HG02588 (cell line): ENCODE measurements at regions not wholly inside any gene's neighbourhood (a gene's known extent, or its start where the extent isn't known, plus 50 kb on each side); places are given as distances from the start of the nearest gene placed in this dataset.

Experiments used
- ATAC-seq: cut with Tn5 transposase; IDR thresholded peaks from one replicate; pipeline ENCODE4 v1.9.1; 2021; ENCODE audit warnings: mild to moderate bottlenecking, moderate library complexity; ENCODE audit not compliant: unreplicated experiment

DNA sequence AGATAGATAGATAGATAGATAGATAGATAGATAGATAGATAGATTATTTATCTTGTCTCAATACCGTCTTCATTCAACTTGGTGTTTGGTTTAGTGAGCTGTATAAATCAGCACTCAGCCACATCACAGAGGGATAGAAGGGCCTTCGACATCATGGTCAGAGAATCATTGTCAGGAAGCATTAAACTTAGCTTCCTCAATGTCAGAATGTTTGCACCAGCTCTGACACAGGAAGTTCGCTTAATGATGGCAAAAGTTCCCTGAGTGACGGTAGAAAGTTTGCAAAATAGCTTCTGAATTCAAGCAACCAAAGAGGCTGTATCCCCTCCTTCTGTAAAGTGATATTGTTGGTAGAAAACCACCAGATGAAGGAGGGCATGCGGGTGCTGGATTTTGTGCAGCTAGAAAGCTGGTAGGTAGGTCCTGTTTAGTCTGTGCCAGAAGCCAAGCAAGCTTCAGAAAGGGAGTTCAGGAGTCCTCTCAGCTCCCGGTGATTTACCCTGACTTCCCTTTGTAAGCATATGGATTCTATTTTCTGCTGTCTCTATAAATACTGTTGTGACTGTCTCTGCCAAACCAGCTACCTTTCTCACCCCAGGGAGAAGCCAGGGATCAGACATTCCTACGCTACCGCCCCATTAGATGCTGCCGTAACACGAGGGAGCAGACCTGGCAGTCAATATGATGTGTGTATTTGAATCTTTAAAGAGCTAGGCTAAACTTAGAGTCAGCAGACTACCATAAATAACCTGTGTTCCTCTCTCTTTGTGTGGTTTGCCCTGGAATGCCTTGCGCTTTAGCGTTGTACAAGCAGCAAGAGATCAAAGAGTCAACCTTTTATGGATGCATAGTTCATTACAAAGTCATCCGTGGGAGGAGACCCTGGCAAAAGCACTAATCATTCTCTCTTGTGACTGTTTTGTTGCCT is 200.5 kb upstream of the KIAA1217 start:
- ATAC-seq: no peak

DNA sequence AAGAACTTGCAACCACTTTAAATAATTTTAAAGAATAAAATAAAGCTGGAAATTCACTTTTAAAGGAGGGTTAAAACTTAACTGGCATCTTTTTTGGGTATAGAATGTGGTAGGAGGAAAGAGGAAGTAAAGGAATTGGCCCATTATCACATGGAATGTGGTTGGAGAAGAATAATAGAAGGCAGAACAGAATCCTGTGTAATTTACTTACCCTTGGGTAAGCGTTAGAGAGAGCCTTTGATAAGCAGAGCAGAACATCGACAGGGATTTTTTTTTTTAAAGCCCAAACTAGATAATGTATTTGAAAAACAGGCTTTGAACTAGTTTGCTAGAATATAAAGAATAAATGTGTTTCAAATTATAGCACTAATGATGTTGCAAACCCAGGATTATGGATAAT is 199.8 kb upstream of the KIAA1217 start:
- no peak for ATAC-seq

DNA sequence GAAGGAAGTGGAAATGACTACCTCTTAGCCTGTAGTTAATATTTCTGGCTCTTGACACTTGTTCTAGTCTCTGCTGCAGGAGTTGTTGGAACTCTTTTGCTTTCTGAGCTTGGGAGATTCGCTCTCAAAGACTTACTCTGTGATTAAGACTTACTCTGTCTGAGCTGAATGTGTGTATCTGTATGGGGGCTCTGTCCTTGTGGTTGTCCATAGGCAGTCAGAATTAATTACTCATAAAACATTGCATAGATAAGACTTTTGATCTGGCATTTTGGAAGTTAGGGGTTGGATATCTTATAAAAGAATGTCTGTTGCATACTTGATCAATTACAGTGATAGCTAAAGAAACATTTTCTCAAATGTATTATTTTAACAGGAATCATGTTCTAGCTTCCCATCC is 199.2 kb upstream of the KIAA1217 start:
- no peak for ATAC-seq

GRCh38 chr10:24010436-24010970 is 198.4 kb upstream of the KIAA1217 start:
- no peak for ATAC-seq

GRCh38 chr10:24012249-24012803 is 196.6 kb upstream of the KIAA1217 start:
- ATAC-seq: no peak

- no peak for ATAC-seq
Measured at GRCh38 chr10:24027107-24027506, 181.8 kb upstream of the KIAA1217 start.

- ATAC-seq: no peak
Measured at GRCh38 chr10:24034571-24034970, 174.4 kb upstream of the KIAA1217 start.

DNA sequence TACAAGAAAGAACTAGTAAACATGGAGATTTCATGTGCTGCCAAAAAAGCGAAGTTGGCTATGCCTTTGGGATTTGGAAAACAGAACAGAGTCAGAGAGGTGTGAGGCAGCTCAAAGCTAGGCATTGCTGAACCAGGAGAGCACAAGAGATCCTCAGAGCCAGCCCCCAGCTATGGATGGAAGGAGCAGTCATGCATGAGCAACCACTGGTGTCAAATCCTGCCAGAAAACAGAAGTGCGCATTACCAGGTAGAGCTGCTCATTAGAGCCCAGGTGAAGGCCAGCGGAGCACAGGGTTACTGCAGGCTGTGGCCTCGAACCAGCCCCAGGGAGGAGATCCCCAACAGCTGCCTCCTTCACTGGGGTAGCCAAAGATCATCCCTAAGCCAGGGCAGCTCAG is 173.2 kb upstream of the KIAA1217 start:
- ATAC-seq: no peak

- no peak for ATAC-seq
Measured at GRCh38 chr10:24039315-24039714, 169.6 kb upstream of the KIAA1217 start.

DNA sequence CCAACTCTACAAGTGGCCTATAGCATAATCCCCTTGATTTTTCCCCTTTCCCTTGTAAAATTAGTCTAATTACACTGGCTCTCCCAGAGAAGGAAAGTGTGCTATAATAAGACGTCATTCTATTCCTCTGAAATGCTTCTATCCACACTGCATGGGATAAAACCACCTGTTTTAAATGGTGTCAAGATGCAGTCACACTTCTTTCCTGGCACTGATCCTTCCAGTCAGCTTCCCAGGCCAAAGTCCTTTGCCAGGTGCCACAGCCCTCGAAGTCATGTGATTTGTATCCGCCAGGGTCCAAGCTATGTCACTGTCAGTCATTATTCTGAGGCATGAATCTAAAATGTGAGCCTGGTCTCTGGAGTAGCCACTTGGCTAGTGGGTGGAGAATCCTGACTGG is 169.0 kb upstream of the KIAA1217 start:
- ATAC-seq: no peak

GRCh38 chr10:24041034-24041433 is 167.9 kb upstream of the KIAA1217 start:
- no peak for ATAC-seq

GRCh38 chr10:24041834-24042233 is 167.1 kb upstream of the KIAA1217 start:
- ATAC-seq: no peak

GRCh38 chr10:24042884-24043283 is 166.1 kb upstream of the KIAA1217 start:
- ATAC-seq: no peak

DNA sequence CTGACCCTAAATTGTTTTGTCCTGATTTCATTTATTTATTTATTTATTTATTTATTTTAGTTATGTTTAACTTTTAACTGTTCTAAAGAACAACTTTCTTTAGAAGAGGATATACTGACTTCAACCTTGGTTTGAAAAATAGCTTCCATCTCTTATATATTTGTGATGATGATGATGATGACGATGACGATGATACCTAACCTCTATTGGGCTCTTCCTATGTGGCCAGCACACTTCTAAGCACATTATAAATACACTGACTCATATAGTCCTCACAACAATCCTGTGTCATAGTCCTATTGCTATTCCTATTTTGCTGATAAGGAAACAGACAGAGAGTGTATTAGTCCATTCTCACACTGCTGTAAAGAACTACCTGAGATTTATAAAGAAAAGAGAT is 162.9 kb upstream of the KIAA1217 start:
- ATAC-seq: no peak

- ATAC-seq: no peak
Measured at GRCh38 chr10:24047176-24047575, 161.8 kb upstream of the KIAA1217 start.

DNA sequence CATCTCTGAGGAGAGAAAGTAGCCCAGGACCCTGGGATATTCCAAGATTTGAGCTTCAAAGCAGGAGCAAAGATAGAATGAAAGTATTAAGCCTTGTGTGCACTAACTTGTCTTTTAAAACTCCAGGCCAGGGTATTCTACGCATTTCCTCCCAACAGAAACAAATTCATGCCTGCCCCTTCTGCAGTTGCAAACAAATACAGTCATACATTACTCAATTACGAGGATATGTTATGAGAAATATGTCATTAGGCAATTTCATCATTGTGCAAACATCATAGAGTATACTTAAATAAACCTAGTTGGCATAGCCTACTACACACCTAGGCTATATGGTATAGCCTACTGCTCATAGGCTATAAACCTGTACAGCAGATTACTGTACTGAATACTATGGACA is 154.5 kb upstream of the KIAA1217 start:
- ATAC-seq: no peak

GRCh38 chr10:24080207-24080606 is 128.7 kb upstream of the KIAA1217 start:
- ATAC-seq: no peak

- no peak for ATAC-seq
Measured at GRCh38 chr10:24086296-24087086, 122.4 kb upstream of the KIAA1217 start.

DNA sequence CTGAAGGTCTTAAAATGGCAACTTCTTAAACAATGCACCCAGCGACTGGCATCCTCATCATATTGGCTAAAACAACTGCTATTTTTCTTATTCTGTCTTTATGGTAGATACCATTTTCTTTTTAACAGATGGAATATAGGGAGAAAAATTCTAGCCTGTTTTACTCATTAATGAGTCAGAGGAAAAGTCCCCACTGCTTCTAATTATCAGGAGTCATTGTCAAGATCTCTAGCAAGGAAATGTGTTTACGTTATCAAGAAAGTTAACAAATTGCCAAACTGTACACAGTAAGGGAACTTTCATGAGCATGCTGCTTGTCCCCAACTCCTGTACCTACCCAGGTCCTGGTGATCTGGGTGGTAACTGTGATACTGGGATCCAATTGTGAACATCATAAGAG is 117.7 kb upstream of the KIAA1217 start:
- no peak for ATAC-seq

DNA sequence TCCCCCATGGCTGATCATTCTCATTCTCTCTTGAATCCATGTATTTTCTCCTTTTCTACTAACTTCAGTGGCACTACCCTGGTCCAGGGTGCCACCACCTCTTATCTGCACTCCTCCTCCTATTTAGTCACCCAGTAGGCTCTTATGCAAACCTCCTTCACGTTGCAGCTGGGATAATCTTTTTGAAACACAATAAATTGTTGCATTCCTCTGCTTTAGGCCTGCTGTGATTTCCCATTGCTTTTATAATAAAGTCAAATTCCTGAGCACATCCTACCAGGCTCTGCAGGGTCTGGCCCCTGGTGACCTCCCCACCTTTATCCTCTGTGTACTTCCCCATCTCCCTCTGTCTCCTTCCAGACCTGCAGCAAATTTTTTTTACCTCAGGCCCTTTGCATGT is 112.7 kb upstream of the KIAA1217 start:
- ATAC-seq: no peak

DNA sequence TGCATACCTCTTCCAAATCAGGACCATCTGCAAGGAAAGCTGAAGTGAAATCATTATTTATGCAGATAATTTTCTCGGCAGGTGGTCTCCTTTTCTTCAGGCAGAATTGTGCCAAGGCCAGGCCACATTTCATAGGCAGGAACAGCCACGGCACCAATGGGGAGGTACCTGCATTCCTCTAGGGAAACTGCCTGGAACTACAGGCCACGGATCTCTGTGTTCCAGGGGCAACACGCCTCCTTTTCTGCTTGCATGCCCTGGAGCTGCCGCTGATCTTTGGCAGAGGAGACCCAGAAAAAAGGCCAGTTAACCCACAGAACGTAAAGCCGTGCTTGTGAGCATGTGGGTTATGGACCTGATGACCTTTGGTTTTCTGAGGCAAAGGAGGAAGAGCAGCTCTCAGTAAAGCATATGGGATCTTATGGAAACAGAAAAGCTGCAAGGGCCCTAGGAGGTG is 111.2 kb upstream of the KIAA1217 start:
- no peak for ATAC-seq
